ENCODE measurements at regions not wholly inside any gene's neighbourhood (a gene's known extent, or its start where the extent isn't known, plus 50 kb on each side); places are given as distances from the start of the nearest gene placed in this dataset.

DNA sequence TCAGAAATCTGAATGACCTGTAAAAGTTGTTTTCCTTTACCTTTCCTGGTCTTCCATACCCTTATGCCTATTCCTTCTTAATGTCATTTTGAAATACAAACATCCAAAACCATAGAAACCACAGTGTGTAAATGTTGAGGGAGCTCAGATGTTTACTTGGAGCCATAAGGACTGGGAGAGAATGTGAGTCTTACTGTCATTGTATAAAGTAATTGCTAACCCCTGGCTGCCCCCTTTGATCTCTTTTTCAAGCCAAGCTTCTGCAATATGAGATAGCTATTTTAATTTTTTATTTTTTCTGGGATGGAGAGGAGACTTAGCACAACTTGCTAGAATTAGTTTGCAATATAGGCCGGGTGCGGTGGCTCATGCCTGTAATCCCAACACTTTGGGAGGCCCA, 124.4 kb upstream of the AKIRIN2 start:
- H3K9ac ChIP-seq (ENCODE audit: extremely low read depth, low read length, poor library complexity, severe bottlenecking), result no peak overlapping the region
- H3K36me3 Mint-ChIP-seq (ENCODE audit: low read depth), result no peaks in the 10 kb centered on the region
- no peaks in the 10 kb centered on the region for H3K27me3 ChIP-seq (ENCODE audit: control insufficient read depth, insufficient read depth, low read length, poor library complexity, severe bottlenecking)
- no peak for TF ChIP-seq CTCF (conservative IDR thresholded peaks at IDR 0.05)
- no peaks in the 10 kb centered on the region for H3K36me3 ChIP-seq (ENCODE audit: control insufficient read depth, insufficient read depth, low read length)
- H3K4me1 ChIP-seq (ENCODE audit: control insufficient read depth, insufficient read depth, low read length), result no peaks in the 10 kb centered on the region
- no peaks in the 10 kb centered on the region for H3K9me3 ChIP-seq (ENCODE audit: control insufficient read depth, low read length)
- H3K9me3 Mint-ChIP-seq, result peaks cover 1% of the 10 kb centered on the region
- no peak overlapping the region for H3K4me3 ChIP-seq (ENCODE audit: low read length)
- no peak for DNase-seq
- no peak overlapping the region for H3K4me3 Mint-ChIP-seq
- 94 to 100% methylated on average over 2 of the region's 2 CpGs for WGBS, 2 experiments (ENCODE audit: insufficient coverage in 1 of 2, insufficient read length in 1 of 2)
- no peak overlapping the region for H3K27ac Mint-ChIP-seq
- no peak overlapping the region for H3K27ac ChIP-seq (ENCODE audit: low read depth, low read length)
- no peaks in the 10 kb centered on the region for H3K4me1 Mint-ChIP-seq
- peaks cover 2% of the 10 kb centered on the region for H3K27me3 Mint-ChIP-seq (ENCODE audit: insufficient read depth)

DNA sequence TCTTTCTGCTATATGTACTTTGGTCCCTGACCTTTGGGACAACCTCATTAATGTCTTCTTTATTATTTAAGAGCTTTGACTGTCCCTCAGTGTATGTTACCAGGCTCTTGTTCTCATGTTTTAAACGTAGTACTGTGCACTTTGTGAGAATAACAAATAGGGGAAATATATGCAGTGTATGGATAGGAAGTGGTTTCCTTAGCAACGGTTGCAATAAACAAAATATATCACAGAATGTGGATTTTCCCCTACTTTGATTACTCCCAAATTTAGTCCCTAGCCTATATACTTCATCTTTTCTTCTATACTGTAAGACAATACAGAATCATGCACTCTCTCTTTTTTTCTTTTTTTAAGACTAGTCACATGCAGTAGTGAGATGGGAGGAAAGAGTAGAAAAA, 123.8 kb upstream of the AKIRIN2 start:
- no peak overlapping the region for H3K27ac ChIP-seq (ENCODE audit: low read depth, low read length)
- no peaks in the 10 kb centered on the region for H3K27me3 ChIP-seq (ENCODE audit: control insufficient read depth, insufficient read depth, low read length, poor library complexity, severe bottlenecking)
- H3K9ac ChIP-seq (ENCODE audit: extremely low read depth, low read length, poor library complexity, severe bottlenecking), result no peak overlapping the region
- no peak for DNase-seq
- H3K27ac Mint-ChIP-seq, result no peak overlapping the region
- no peaks in the 10 kb centered on the region for H3K36me3 ChIP-seq (ENCODE audit: control insufficient read depth, insufficient read depth, low read length)
- no peaks in the 10 kb centered on the region for H3K36me3 Mint-ChIP-seq (ENCODE audit: low read depth)
- no peaks in the 10 kb centered on the region for H3K4me1 Mint-ChIP-seq
- 97% methylated on average over 2 of the region's 2 CpGs; no CpG with 5 or more reads in 1 of the 2 experiments for WGBS, 2 experiments (ENCODE audit: insufficient coverage in 1 of 2, insufficient read length in 1 of 2)
- no peaks in the 10 kb centered on the region for H3K4me1 ChIP-seq (ENCODE audit: control insufficient read depth, insufficient read depth, low read length)
- no peak for TF ChIP-seq CTCF (conservative IDR thresholded peaks at IDR 0.05)
- H3K4me3 ChIP-seq (ENCODE audit: low read length), result no peak overlapping the region
- no peaks in the 10 kb centered on the region for H3K9me3 ChIP-seq (ENCODE audit: control insufficient read depth, low read length)
- no peak overlapping the region for H3K4me3 Mint-ChIP-seq
- peaks cover 2% of the 10 kb centered on the region for H3K27me3 Mint-ChIP-seq (ENCODE audit: insufficient read depth)
- H3K9me3 Mint-ChIP-seq, result peaks cover 1% of the 10 kb centered on the region

DNA sequence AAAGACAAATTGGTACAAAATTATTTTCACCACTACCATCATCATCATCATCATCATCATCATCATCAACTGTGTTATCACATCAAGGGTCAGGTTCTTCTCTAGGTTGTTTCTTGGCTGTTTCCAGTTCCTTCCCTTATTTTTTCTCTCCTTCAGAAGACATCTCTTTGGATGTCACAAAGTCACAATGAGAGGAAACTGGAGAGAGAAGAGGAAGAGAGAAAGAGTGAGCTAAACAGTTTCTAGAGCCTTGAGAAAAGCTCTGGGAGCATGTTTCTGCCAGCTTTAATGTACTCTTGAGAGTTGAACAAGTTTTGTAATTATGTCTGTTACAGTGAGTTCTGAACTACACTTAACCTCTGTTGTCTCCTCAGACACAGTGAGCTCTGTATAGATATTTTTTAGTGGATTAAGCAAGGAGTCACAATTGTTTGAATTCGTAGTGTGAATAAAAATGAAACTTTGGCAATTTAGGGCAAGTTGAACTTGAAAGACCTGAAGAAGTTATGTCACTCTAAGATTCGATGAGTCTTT, 123.0 kb upstream of the AKIRIN2 start:
- H3K36me3 ChIP-seq (ENCODE audit: control insufficient read depth, insufficient read depth, low read length), result no peaks in the 10 kb centered on the region
- WGBS, 2 experiments (ENCODE audit: insufficient coverage in 1 of 2, insufficient read length in 1 of 2), result 76 to 93% methylated on average over 2 of the region's 2 CpGs
- no peak for TF ChIP-seq CTCF (conservative IDR thresholded peaks at IDR 0.05)
- Mint-ChIP-seq H3K27ac (no peak overlapping the region), H3K4me3 (no peak overlapping the region), H3K36me3 (ENCODE audit: low read depth) (no peaks in the 10 kb centered on the region), H3K4me1 (no peaks in the 10 kb centered on the region), H3K27me3 (ENCODE audit: insufficient read depth) (peaks cover under 1% of the 10 kb centered on the region), H3K9me3 (peaks cover under 1% of the 10 kb centered on the region)
- H3K9me3 ChIP-seq (ENCODE audit: control insufficient read depth, low read length), result no peaks in the 10 kb centered on the region
- no peaks in the 10 kb centered on the region for H3K27me3 ChIP-seq (ENCODE audit: control insufficient read depth, insufficient read depth, low read length, poor library complexity, severe bottlenecking)
- DNase-seq, result no peak
- no peak overlapping the region for H3K4me3 ChIP-seq (ENCODE audit: low read length)
- H3K9ac ChIP-seq (ENCODE audit: extremely low read depth, low read length, poor library complexity, severe bottlenecking), result no peak overlapping the region
- no peak overlapping the region for H3K27ac ChIP-seq (ENCODE audit: low read depth, low read length)
- no peaks in the 10 kb centered on the region for H3K4me1 ChIP-seq (ENCODE audit: control insufficient read depth, insufficient read depth, low read length)

Data from endodermal cell (in vitro differentiated cells).